Urinary bladder (tissue), 3 donors: ENCODE measurements at regions not wholly inside any gene's neighbourhood (a gene's known extent, or its start where the extent isn't known, plus 50 kb on each side); places are given as distances from the start of the nearest gene placed in this dataset.

Experiments used
- DNase-seq: peaks from one replicate; pipeline ENCODE4 v3.0.0-alpha.2; 2015; ENCODE audit errors: extremely low spot score
- H3K27ac ChIP-seq: one replicate; pipeline ENCODE4 v1.5.1; 2013; ENCODE audit warnings: low read depth, mild to moderate bottlenecking, moderate library complexity
- H3K36me3 ChIP-seq: one replicate; pipeline ENCODE4 v1.6.1; 2013; ENCODE audit warnings: mild to moderate bottlenecking, moderate library complexity; ENCODE audit not compliant: insufficient read depth
- H3K4me1 ChIP-seq: one replicate; pipeline ENCODE4 v1.6.1; 2013; ENCODE audit warnings: mild to moderate bottlenecking, moderate library complexity; ENCODE audit not compliant: insufficient read depth
- H3K4me3 ChIP-seq: one replicate; pipeline ENCODE4 v1.5.1; 2013; ENCODE audit warnings: low read depth, low read length
- WGBS: extraction: QIAGEN DNeasy Blood & Tissue Kit; methylation state at CpG from one replicate; pipeline ENCODE4 v1.1.7; 2013; 5-methylcytosine and 5-hydroxymethylcytosine counted together
- donor health status: healthy with polysubstance abuse.
- donor health status: healthy.

- Histone ChIP-seq H3K4me1 (no peaks in the 10 kb centered on the region), H3K4me3 (no peak overlapping the region), H3K27ac (no peak overlapping the region), H3K36me3 (no peaks in the 10 kb centered on the region)
- 92% methylated on average over 2 of the region's 2 CpGs for WGBS
- DNase-seq, result no peak
Measured at GRCh38 chrX:8861908-8862307, 60.7 kb upstream of the FAM9A start.

- 86% methylated on average over 11 of the region's 11 CpGs for WGBS
Measured at GRCh38 chrX:8851231-8851886, 50.2 kb upstream of the FAM9A start.

More at GRCh38 chrX:8851231-8851886, 50.2 kb upstream of the FAM9A start:
- Histone ChIP-seq H3K27ac (no peak overlapping the region), H3K4me1 (no peaks in the 10 kb centered on the region), H3K4me3 (no peak overlapping the region), H3K36me3 (no peaks in the 10 kb centered on the region)
- DNase-seq, result no peak
